ENCODE measurements at regions not wholly inside any gene's neighbourhood (a gene's known extent, or its start where the extent isn't known, plus 50 kb on each side); places are given as distances from the start of the nearest gene placed in this dataset.

- no peak for TF ChIP-seq OSR1 (CRISPR knock-in tag; IDR thresholded peaks at IDR 0.05)
- TF ChIP-seq ESRRG (CRISPR knock-in tag; IDR thresholded peaks at IDR 0.05) = no peak
- TF ChIP-seq, protein P1, sequence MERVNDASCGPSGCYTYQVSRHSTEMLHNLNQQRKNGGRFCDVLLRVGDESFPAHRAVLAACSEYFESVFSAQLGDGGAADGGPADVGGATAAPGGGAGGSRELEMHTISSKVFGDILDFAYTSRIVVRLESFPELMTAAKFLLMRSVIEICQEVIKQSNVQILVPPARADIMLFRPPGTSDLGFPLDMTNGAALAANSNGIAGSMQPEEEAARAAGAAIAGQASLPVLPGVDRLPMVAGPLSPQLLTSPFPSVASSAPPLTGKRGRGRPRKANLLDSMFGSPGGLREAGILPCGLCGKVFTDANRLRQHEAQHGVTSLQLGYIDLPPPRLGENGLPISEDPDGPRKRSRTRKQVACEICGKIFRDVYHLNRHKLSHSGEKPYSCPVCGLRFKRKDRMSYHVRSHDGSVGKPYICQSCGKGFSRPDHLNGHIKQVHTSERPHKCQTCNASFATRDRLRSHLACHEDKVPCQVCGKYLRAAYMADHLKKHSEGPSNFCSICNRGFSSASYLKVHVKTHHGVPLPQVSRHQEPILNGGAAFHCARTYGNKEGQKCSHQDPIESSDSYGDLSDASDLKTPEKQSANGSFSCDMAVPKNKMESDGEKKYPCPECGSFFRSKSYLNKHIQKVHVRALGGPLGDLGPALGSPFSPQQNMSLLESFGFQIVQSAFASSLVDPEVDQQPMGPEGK (CRISPR knock-in tag; IDR thresholded peaks at IDR 0.05; ENCODE audit: borderline replicate concordance) = no peak
These were observed 338.8 kb downstream of the ANKRD7 start for GRCh38 chr7:118563311-118563710.

All from SK-N-SH treated with all-trans-retinoic acid at 6 μM for 48 hours (cell line).